ENCODE measurements at regions not wholly inside any gene's neighbourhood (a gene's known extent, or its start where the extent isn't known, plus 50 kb on each side); places are given as distances from the start of the nearest gene placed in this dataset.

- peak; percentile 56 for DNase-seq (ENCODE audit: low spot score)
- intact Hi-C loops (cut with DNase I) = no loop called here
These were observed 61.3 kb upstream of the AJAP1 start for GRCh38 chr1:4593106-4593505.

- intact Hi-C loops (cut with DNase I) = no loop called here
- peak; percentile 78 for DNase-seq (ENCODE audit: low spot score)
These were observed 60.0 kb upstream of the AJAP1 start for GRCh38 chr1:4594286-4594991.

GRCh38 chr1:4595341-4596225 is 58.8 kb upstream of the AJAP1 start:
- intact Hi-C loops (cut with DNase I) = no loop called here
- DNase-seq (ENCODE audit: low spot score) = peak; percentile 31

GRCh38 chr1:4596486-4596885 is 57.9 kb upstream of the AJAP1 start:
- intact Hi-C loops (cut with DNase I) = no loop called here
- DNase-seq (ENCODE audit: low spot score) = peak; percentile 59

GRCh38 chr1:4597020-4597419 is 57.4 kb upstream of the AJAP1 start:
- no peak for DNase-seq (ENCODE audit: low spot score)
- intact Hi-C loops (cut with DNase I) = no loop called here

- peak; percentile 36 for DNase-seq (ENCODE audit: low spot score)
- intact Hi-C loops (cut with DNase I) = no loop called here
These were observed 55.8 kb upstream of the AJAP1 start for GRCh38 chr1:4598561-4598960.

GRCh38 chr1:4599521-4599920 is 54.9 kb upstream of the AJAP1 start:
- peak; percentile 62 for DNase-seq (ENCODE audit: low spot score)
- intact Hi-C loops (cut with DNase I) = no loop called here

- DNase-seq (ENCODE audit: low spot score) = peak; percentile 61
- intact Hi-C loops (cut with DNase I) = no loop called here
These were observed 54.4 kb upstream of the AJAP1 start for GRCh38 chr1:4599951-4600481.

GRCh38 chr1:4600615-4601460 is 53.6 kb upstream of the AJAP1 start:
- intact Hi-C loops (cut with DNase I) = no loop called here
- DNase-seq (ENCODE audit: low spot score) = peak; percentile 58

GRCh38 chr1:4601941-4602340 is 52.5 kb upstream of the AJAP1 start:
- no peak for DNase-seq (ENCODE audit: low spot score)

GRCh38 chr1:4602462-4603294 is 51.7 kb upstream of the AJAP1 start:
- DNase-seq (ENCODE audit: low spot score) = peak; percentile 32
- intact Hi-C loops (cut with DNase I) = no loop called here

More at GRCh38 chr1:4601941-4602340, 52.5 kb upstream of the AJAP1 start:
- intact Hi-C loops (cut with DNase I) = no loop called here

GRCh38 chr1:4603295-4604110 is 50.9 kb upstream of the AJAP1 start:
- DNase-seq (ENCODE audit: low spot score) = peak; percentile 52
- intact Hi-C loops (cut with DNase I) = no loop called here
